ENCODE measurements at regions not wholly inside any gene's neighbourhood (a gene's known extent, or its start where the extent isn't known, plus 50 kb on each side); places are given as distances from the start of the nearest gene placed in this dataset.
"Not testable (repeated sequence)": the region's sequence is repeated elsewhere in the genome, so short reads cannot be mapped to it uniquely, and the experiment has no call there.

DNA sequence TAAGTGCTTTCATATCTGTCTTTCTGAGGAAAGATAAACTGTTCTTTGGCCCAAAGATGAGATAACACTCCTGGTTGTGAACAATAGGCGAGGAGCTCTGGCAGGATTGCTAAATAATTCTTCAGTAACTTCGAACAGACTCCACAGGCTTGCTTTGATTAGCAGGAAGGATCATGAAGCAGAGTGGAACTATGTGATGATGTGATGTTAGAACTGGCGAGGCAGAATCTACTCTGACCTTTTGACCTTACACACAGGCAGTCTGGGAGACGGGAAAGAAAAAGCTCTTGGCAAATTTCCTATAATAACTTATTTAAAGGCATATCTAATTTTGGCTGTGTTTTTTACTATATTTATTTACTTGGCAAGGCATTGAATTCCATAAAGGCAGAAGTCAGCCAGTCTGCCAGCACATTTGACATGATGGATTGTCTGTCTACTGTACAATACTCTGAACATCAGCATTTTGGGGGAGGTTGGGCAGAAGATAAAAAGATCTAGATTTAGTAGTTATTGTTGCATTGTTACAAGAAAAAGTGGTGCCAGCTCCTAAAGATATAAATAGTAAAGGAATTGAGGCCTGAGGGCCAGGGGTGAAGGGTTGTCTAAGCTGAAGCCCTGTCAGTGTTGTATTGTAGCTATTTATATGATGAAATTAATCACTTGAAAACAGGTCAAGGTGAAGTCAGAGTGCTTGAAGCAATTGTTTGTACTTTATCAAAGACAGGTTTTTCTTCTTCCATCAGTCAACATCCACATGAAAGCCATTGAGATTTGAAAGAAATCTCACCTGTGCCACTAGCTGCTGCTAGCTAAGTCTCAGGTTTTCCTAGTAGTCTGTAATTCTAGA, 708.8 kb downstream of the LTN1 start:
- no peak for DNase-seq (ENCODE audit: low read depth, low spot score)

- DNase-seq (ENCODE audit: low read depth, low spot score): no peak
Observed at GRCh38 chr21:28282833-28283232, 709.8 kb downstream of the LTN1 start.

- not testable (repeated sequence) for DNase-seq (ENCODE audit: low read depth, low spot score)
Observed at GRCh38 chr21:28281357-28281756, 711.3 kb downstream of the LTN1 start.

GRCh38 chr21:28280611-28281010, 712.1 kb downstream of the LTN1 start:
- peak; percentile 1 for DNase-seq (ENCODE audit: low read depth, low spot score)

- DNase-seq (ENCODE audit: low read depth, low spot score): no peak
Observed at GRCh38 chr21:28277324-28277723, 715.4 kb downstream of the LTN1 start.

DNA sequence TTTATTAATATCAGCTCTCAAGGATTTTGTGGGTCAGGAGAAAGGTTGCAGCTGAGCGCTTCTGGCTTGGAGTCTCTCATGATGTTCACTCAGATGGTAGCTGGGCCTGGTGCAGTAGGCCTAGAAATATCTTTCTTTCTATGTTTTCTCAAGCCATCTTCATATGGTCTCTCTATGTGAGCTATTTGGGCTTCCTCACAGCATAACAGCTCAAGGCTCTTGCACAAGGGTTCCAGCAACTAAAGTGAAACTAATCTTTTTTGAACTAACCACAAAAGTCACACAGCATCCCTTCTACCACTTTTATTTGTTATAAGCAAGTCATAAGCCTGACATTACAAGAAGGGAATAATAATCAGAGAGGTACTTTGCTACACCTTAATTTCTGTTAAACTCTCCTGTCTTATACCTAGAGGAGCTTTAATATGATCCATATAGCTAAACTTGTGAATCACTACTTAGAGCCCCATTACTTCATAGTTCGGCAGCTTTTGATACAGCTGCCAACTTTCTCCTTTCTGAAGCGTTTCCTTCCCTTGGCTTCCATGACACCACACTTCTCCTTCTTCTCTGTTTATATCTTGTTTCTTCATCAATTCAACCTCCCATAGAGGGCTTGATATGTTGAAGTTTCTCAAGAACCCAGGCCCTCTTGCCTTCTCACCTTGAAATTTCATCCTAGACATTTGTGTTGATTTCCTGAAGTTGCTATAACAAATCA, 720.2 kb downstream of the LTN1 start:
- DNase-seq (ENCODE audit: low read depth, low spot score): no peak

DNA sequence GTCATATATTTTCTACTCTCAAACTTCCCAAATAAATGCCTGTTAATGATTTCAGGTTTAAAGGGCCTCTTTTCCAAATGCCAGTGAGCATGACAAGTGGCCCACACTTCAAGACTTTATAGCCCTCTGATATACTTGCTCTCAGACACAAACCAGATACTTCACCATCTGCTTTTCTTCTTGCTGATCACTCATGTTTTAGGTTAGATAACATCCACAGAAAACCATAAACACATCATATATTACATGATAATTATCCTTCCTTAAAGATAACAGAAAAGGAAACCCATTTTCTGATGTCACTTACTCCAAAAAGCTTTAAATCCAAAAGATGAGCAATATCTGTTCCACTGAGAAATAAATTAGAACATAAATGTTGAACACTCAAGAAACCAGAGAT, 723.5 kb downstream of the LTN1 start:
- no peak for DNase-seq (ENCODE audit: low read depth, low spot score)

DNA sequence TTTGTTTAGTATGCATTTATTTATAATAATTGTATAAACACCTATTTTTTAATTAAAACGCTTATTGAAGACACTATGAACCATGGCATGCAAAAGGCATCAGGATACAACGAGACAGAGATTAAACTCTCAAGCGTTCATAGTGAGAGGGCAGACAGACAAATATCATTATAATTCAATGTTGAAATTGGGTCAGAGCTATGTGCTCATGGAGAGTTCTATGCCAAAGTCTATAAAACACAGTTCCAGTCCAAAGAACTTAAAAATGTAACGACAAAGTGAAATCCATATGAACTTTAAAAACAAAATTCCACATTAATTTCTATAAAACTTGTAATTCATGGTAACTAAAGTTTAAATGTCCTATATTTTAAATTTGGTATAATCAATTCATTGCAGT, 724.0 kb downstream of the LTN1 start:
- no peak for DNase-seq (ENCODE audit: low read depth, low spot score)

DNA sequence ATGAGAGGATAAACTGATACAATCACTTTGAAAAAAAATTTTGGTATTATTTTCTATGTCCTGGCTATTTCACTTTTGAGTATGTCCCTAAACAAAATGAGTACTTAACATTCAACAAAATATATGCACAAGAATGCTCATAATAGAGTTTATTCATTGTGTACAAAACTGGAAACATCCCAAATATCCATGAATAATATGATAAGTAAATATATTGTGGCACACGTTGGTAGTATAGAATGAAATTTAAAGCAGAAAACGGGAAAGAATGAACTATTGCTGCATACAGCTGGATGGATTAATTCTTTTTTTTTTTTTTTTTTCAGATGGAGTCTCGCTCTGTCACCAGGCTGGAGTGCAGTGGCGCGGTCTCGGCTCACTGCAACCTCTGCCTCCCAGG, 725.2 kb downstream of the LTN1 start:
- DNase-seq (ENCODE audit: low read depth, low spot score): no peak

GRCh38 chr21:28266061-28266460, 726.6 kb downstream of the LTN1 start:
- DNase-seq (ENCODE audit: low read depth, low spot score): no peak

GRCh38 chr21:28263974-28264373, 728.7 kb downstream of the LTN1 start:
- no peak for DNase-seq (ENCODE audit: low read depth, low spot score)

DNA sequence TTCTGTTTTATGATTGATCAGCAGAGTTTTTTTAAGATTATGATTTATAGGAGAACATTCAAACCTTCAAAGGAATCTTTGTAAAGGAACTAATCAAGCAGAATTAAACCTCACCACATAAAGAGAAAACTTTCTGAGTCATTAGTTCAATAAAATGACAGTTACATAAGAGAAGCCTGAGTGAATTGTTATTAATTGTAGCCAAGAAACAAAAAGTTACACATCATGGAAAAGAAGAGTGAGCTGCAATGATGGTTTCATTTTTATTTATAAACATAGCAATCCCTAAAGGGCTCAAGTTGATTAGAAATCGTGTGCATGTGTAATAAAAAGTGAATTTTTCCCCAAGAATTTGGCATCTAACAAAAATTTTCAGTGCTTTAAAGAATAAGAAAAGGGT, 731.4 kb downstream of the LTN1 start:
- DNase-seq (ENCODE audit: low read depth, low spot score): no peak

GRCh38 chr21:28257276-28257675, 735.4 kb downstream of the LTN1 start:
- no peak for DNase-seq (ENCODE audit: low read depth, low spot score)

- no peak for DNase-seq (ENCODE audit: low read depth, low spot score)
Observed at GRCh38 chr21:28256837-28257236, 735.8 kb downstream of the LTN1 start.

GRCh38 chr21:28256420-28256831, 736.3 kb downstream of the LTN1 start:
- no peak for DNase-seq (ENCODE audit: low read depth, low spot score)

- DNase-seq (ENCODE audit: low read depth, low spot score): no peak
Observed at GRCh38 chr21:28253961-28254360, 738.7 kb downstream of the LTN1 start.

DNA sequence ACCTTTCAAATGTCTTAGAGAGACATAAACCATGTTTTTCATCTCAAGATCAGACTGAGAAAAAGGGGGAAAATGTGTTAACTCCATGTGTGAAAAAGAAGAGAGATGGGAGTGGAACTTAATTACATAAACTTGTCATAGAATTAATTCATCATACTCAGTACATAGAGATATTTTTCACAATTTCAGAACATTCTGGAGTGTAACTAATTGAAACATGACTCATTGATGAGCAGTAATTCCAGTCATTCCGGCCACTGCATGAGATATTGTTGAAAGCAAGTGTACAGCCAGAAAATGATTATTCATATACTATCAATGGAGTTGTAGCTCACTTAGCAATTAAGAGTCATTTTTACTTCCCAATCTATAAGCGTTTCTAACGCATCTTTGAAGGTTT, 739.3 kb downstream of the LTN1 start:
- DNase-seq (ENCODE audit: low read depth, low spot score): no peak

GRCh38 chr21:28252928-28253327, 739.7 kb downstream of the LTN1 start:
- DNase-seq (ENCODE audit: low read depth, low spot score): no peak

DNA sequence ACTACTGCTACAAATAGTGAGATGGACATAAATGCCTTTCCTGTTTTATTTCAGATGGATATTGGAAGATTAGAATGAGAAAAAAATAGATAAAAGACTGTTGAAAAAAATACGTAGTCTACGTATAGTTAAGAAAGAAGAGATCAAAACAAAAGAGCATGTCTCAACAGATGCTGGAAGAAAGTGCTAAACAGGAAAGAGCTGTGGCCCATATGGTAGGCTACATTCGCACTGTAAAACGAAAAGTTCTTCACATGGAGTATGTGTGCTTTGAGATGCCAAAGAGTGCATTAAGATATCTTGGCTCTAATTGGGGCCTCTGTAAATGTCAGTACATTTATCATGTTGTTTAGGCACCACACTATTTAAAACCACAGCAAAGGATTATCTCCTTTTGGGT, 741.7 kb downstream of the LTN1 start:
- no peak for DNase-seq (ENCODE audit: low read depth, low spot score)

DNA sequence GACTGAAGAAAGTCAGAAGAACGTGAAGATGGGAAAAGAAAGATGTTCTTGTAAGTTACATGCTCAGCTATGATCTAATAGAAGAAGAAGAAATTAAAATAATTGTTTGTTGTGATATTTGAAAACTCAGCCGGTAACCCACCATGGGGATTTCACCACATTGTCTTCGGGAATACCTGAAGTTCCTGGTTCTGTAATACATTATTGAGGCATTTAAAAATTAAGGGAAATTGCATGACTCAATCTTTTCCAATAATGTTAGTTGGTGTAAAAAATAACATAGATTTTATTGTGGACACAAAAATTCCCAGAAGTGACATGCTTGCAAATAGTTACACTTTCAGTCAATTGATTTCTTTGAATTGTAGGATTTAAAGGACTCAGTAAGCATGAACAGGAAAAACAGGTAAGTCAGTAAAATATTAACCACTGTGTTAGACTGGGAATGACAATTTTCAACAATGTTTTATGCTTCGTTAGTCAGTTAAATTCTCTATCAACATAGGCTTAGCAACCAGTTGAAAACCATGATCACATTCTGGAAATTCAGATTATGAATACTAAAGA, 745.1 kb downstream of the LTN1 start:
- DNase-seq (ENCODE audit: low read depth, low spot score): no peak

- DNase-seq (ENCODE audit: low read depth, low spot score): no peak
Observed at GRCh38 chr21:28240586-28240985, 752.1 kb downstream of the LTN1 start.

- DNase-seq (ENCODE audit: low read depth, low spot score): no peak
Observed at GRCh38 chr21:28239340-28239739, 753.3 kb downstream of the LTN1 start.

DNA sequence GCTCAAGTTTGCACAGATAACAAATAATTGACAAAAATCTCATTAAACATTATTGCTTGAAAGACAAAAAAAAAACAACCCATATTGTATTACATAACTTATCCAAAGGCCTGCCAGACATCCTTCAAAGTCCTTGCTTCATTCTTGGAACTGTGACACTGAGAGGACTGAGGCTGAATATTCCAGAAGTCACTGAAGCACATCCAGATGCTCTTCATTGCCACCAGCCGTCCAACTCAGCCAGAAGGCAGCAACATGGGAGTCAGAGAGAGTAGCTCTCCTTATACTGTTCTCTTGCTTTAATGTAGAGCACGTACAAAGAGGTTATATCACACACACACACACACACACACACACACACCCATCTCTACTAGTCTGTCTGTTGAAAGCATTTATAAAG, 755.0 kb downstream of the LTN1 start:
- no peak for DNase-seq (ENCODE audit: low read depth, low spot score)

Measured in iPS DF 19.7 (cell line).